NCI-H2196 (cell line): ENCODE measurements at regions not wholly inside any gene's neighbourhood (a gene's known extent, or its start where the extent isn't known, plus 50 kb on each side); places are given as distances from the start of the nearest gene placed in this dataset.
"Not testable (repeated sequence)": the region's sequence is repeated elsewhere in the genome, so short reads cannot be mapped to it uniquely, and the experiment has no call there.

Experiments used
- DNase-seq: peaks from one replicate; lab custom pipeline; 2025; ENCODE audit not compliant: unreplicated experiment; lab: John Stamatoyannopoulos, UW

GRCh38 chr5:94102849-94103248, 361.4 kb upstream of the POU5F2 start:
- DNase-seq, result no peak

GRCh38 chr5:94097384-94097783, 356.0 kb upstream of the POU5F2 start:
- not testable (repeated sequence) for DNase-seq

DNA sequence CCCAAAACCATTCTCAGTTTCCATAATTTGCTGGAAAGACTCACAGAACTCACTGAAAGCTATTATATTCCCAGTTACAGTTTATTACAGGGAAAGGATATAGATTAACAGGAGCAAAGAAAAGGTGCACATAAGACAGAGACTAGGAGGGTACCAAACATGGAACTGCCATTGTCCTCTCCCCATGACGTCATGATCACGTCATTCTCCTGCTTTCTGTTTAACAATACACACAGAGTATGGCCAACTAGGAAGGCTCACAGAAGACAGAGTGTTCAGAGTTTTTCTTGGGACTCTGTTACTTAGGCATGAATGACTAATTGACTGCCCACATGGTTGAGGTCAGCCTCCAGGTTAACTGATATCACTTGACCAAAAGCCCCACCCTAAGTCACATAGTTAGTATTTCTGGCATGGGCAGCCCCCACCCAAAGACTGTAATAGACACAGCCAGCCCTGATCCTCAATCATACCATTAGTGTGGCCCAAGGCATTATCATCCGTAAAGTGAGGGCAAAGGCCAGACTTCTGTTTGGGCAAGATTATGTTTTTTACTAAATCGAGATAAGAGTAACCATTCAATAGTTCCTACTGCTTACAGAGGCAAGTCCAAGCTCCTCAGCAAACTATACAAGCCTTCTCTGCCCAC, 353.5 kb upstream of the POU5F2 start:
- no peak for DNase-seq

- DNase-seq, result no peak
Observed at GRCh38 chr5:94093300-94093699, 351.9 kb upstream of the POU5F2 start.

DNA sequence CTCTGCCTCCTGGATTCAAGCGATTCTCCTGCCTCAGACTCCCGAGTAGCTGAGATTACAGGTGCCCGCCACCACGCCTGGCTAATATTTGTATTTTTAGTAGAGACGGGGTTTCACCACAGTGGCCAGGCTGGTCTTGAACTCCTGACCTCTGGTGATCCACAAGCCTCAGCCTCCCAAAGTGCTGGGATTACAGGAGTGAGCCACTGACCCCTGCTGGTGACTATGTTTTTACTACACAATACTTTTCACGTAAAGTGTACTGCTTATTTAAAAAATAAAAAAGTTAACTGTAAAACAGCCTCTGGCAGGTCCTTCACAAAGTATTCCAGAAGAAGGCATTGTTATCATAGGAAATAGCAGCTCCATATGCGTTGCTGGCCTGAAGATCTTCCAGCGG, 345.2 kb upstream of the POU5F2 start:
- not testable (repeated sequence) for DNase-seq

GRCh38 chr5:94086194-94086593, 344.8 kb upstream of the POU5F2 start:
- no peak for DNase-seq

GRCh38 chr5:94082405-94082804, 341.0 kb upstream of the POU5F2 start:
- DNase-seq, result no peak

DNA sequence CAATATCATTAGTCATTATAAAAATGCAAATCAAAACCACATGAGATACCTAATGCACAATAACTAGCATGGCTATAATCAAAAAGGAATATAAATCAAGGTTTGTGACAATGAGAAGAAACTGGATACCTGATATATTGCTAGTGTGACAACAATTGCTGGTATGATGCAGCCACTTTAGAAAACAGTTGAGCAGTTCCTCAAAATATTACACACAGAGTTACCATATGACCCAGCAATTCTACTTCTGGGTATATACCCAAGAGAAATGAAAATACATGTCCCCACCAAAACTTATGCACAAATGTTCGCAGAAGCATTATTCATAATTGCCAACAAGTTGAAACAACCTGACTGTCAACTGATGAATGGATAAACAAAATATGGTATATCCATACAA, 339.7 kb upstream of the POU5F2 start:
- no peak for DNase-seq

DNA sequence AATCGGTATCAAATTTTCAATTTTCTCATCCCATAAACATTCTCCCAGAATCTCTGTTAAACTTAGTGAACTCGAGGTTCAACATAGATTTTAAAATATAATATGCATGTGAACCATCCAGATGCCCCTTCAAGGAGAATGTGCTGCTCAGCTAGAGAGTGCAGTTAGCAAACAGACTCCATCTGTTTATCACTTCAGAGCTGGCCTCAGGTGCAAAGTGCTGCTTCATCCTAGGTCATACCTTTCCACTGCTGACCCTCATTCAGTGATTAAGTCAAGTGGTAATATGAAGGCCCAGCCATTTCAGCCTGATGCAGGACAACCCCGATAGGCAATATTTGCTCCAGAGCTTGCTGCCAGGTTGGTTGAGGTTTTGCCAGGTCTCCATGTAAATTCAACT, 339.0 kb upstream of the POU5F2 start:
- no peak for DNase-seq

GRCh38 chr5:94072116-94072515, 330.7 kb upstream of the POU5F2 start:
- DNase-seq, result no peak

GRCh38 chr5:94066437-94067207, 325.2 kb upstream of the POU5F2 start:
- DNase-seq, result no peak

DNA sequence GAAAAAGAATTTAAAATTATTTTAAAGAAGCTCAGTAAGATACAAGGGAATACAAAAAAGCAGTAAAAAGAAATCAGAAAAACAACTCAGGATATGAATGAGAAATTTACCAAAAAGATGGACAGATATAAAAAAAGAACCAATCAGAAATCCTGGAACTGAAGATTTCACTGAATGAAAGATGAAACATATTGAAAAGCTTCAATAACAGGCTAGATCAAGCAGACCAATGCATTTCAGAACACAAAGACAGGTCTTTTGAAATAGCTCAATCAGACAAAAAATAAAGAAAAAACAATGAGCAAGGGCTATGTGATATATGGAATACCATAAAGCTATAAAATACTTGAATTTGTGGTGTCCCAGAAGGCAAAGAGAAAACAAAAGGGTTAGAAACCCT, 322.6 kb upstream of the POU5F2 start:
- DNase-seq, result no peak

DNA sequence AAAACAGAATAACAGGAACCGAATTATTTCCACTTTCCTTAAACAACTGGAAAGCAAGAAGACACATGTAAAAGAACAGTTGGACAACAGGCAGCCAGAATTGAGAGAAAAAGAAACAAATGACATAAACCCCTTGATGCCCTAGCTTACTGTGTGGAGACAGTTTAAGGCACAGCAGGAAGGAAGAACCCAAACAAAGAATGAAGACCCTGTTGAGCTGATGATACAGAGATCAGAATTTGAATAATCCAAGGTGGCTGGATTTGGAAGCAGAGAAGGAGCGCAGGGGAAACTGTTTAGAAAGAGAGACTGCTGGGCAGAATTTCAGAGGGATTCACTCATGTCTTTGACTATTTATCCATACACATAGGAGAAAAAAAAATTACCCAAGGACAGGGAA, 316.3 kb upstream of the POU5F2 start:
- no peak for DNase-seq

GRCh38 chr5:94057217-94057616, 315.8 kb upstream of the POU5F2 start:
- DNase-seq, result no peak

- not testable (repeated sequence) for DNase-seq
Observed at GRCh38 chr5:94049307-94049922, 308.0 kb upstream of the POU5F2 start.

DNA sequence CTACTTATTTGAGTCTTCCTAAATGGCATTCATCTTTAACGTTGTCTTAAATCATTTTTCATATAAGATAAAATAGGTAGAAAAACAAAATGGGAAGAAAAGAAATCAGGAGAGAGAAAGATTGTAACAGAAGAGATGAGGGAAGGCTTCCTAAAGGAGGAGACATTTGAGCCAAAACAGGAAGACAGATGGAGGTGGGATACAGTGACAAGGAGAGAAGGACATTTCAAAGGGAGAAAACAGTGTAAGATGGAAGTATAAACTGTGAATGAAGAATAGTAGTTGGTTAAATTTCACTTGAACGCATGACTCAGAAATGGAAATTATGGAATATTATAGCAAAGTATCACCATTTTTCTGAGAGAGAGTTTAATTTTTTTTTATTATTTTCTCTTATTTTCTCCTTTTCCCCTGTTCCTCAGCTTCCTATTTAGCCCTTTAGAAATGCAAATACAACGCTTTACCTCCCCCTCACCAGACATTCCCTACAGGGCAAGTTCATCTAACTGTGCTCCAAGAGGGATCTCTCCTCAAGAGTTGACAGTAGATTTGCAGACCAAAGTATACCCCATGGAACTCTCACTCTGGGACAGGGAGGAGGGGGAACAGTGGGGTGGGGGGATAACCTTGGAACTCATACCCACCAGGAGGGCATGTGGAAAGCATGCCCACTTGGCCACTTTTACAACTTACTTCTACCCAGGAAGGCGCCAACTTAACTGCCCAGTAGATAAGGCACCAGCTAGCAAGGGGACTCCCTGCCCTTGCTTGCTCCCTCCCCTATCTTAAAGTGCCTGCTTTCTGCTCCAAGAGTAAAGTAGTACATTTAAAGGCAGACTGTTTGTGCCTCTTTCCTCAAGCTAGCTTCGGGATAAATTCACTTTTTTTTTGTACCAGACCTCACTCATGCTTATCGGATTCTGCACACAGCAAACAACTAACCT, 304.7 kb upstream of the POU5F2 start:
- DNase-seq, result no peak

DNA sequence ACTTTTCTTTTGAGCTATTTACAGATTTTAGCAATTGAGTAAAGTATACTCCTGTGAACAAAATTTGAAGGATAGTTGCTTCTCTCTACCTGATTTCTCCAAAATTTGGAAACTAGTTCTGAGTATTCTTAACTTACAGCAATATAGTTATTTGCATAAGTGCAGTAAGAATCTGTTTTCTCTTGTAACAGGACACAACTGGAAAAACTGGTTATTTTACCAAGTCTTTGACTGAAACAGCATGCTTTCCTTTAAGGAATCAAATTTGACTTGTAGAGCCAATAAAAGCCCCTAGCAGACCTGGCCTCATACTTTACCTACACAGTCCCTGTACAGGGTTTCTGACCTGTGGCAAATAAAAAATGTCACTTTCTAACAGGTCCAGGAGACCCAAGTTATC, 301.9 kb upstream of the POU5F2 start:
- no peak for DNase-seq

- no peak for DNase-seq
Observed at GRCh38 chr5:94040591-94041148, 299.3 kb upstream of the POU5F2 start.

DNA sequence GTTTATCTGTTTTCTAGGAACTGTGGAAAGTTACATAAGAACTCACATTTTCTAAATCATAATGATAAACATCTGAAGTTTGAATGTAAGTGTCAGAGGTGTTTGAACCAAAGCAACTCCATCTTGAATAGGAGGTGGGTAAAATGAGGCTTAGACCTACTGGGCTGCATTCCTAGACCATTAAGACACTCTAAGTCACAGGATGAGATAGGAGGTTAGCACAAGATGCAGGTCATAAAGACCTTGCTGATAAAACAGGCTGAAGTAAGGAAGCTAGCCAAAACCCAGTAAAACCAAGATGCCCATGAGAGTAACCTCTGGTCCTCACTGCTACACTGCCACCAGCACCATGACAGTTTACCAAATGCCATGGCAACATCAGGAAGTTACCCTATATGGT, 297.7 kb upstream of the POU5F2 start:
- no peak for DNase-seq

DNA sequence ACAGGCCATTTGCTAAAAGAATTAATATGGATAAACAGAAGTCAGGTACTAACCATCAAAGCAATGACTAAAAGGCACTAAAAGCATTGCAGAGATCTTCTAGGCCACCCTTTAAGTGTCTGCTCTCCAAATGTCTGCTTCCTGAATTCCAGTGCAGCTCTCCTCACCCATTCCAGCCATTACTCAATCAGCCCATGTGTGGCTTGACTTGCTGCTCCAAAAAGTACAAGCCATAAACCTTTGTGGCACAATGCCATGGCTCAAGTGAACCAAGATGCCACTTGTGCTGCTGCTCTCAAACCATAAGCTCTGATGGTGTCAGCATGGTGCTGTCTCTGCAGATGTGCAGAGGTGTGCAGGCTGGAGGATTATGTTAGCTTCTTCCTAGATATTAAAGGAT, 290.2 kb upstream of the POU5F2 start:
- DNase-seq, result no peak

DNA sequence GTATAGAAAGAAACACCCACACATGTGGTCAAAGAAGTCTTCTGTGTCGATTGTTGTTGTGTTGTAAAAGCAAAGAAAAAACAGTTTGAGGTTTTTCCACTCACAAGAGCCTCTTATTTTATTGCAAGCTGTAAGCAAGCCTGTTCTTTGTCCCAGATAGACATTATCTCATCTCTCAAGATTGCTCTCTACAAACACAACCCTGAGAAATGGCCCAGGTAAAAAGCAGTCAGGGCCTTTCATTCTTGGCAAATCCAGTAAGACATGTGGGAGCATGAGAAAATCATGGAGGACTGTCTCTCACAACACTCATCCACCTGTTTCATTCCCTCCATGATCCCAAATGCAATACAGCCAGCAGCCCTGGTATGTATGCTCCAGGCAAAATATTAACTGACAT, 286.6 kb upstream of the POU5F2 start:
- no peak for DNase-seq
